Naive B cell (primary cell): ENCODE measurements at regions not wholly inside any gene's neighbourhood (a gene's known extent, or its start where the extent isn't known, plus 50 kb on each side); places are given as distances from the start of the nearest gene placed in this dataset.

ENCODE experiments used
- ATAC-seq, 2 donors: fragments of 150-1000 bp; cut with Tn5 transposase; 2 replicates each; pipeline ENCODE4 v1.10.0; 2021; ENCODE audit warnings: low read depth in 2 of 2, mild to moderate bottlenecking in 2 of 2, moderate library complexity in 2 of 2
- DNase-seq: peaks from one replicate; pipeline ENCODE4 v3.0.0; 2022
- H3K27ac Mint-ChIP-seq, 6 donors: one replicate each; pipeline ENCODE4 v1.8.0; 2020 to 2022; ENCODE audit warnings: mild to moderate bottlenecking in 6 of 6, mixed read lengths in 6 of 6, moderate library complexity in 5 of 6, inconsistent platforms in 2 of 6
- H3K27me3 Mint-ChIP-seq, 3 donors: one replicate each; pipeline ENCODE4 v1.8.0; 2021 to 2022; ENCODE audit warnings: mixed read lengths in 3 of 3, mild to moderate bottlenecking in 1 of 3
- H3K36me3 Mint-ChIP-seq, 2 donors: one replicate each; pipeline ENCODE4 v1.8.0; 2020 to 2022; ENCODE audit warnings: mixed read lengths in 2 of 2, inconsistent platforms in 1 of 2, mild to moderate bottlenecking in 1 of 2
- H3K4me1 Mint-ChIP-seq, 3 donors: one replicate each; pipeline ENCODE4 v1.8.0; 2020 to 2022; ENCODE audit warnings: mixed read lengths in 3 of 3, inconsistent platforms in 1 of 3, mild to moderate bottlenecking in 1 of 3, moderate library complexity in 1 of 3
- H3K4me3 Mint-ChIP-seq, 8 donors: one replicate each; pipeline ENCODE4 v1.8.0; 2020 to 2022; ENCODE audit warnings: mild to moderate bottlenecking in 8 of 8, mixed read lengths in 8 of 8, moderate library complexity in 8 of 8, inconsistent platforms in 2 of 8
- H3K9me3 Mint-ChIP-seq, 7 donors: one replicate each; pipeline ENCODE4 v1.8.0; 2020 to 2022; ENCODE audit warnings: mixed read lengths in 7 of 7, mild to moderate bottlenecking in 5 of 7, inconsistent platforms in 2 of 7, moderate library complexity in 1 of 7

- ATAC-seq: no peak
- H3K4me1 Mint-ChIP-seq: peaks cover 30 to 34% (median 32%) of the 10 kb centered on the region in 3 donors
- H3K27ac Mint-ChIP-seq: no peak overlapping the region
- H3K36me3 Mint-ChIP-seq: peaks cover 5 to 15% of the 10 kb centered on the region in 2 donors
- no peak for DNase-seq
- peak overlapping the region in 2 of 8 donors; percentile 93 to 94 for H3K4me3 Mint-ChIP-seq
- peaks cover 29 to 43% (median 40%) of the 10 kb centered on the region in 3 donors for H3K27me3 Mint-ChIP-seq
- peaks cover 0 to 4% (median 0%) of the 10 kb centered on the region in 7 donors for H3K9me3 Mint-ChIP-seq
Measured at GRCh38 chr20:36094497-36094896, 60.0 kb upstream of the EPB41L1 start.

- H3K9me3 Mint-ChIP-seq: peaks cover 0 to 4% (median 0%) of the 10 kb centered on the region in 7 donors
- DNase-seq (no peak), ATAC-seq (no peak)
- H3K4me3 Mint-ChIP-seq: peak overlapping the region in 1 of 8 donors; percentile 19
- H3K27me3 Mint-ChIP-seq: peaks cover 16 to 23% (median 21%) of the 10 kb centered on the region in 3 donors
- peak overlapping the region in 1 of 6 donors; percentile 50 for H3K27ac Mint-ChIP-seq
- peaks cover 0 to 8% of the 10 kb centered on the region in 2 donors for H3K36me3 Mint-ChIP-seq
- H3K4me1 Mint-ChIP-seq: peaks cover 32 to 35% (median 34%) of the 10 kb centered on the region in 3 donors
Measured at GRCh38 chr20:36096435-36096834, 58.1 kb upstream of the EPB41L1 start.

- no peak for ATAC-seq
- H3K4me3 Mint-ChIP-seq: peak overlapping the region in 3 of 8 donors; percentile 10 to 43 (median 26)
Measured at GRCh38 chr20:36097337-36098151, 57.0 kb upstream of the EPB41L1 start.

GRCh38 chr20:36098364-36098763 is 56.2 kb upstream of the EPB41L1 start:
- H3K36me3 Mint-ChIP-seq: no peaks in the 10 kb centered on the region
- no peaks in the 10 kb centered on the region for H3K9me3 Mint-ChIP-seq
- peak overlapping the region in 3 of 8 donors; percentile 8 to 21 (median 8) for H3K4me3 Mint-ChIP-seq
- peaks cover 6 to 15% (median 7%) of the 10 kb centered on the region in 3 donors for H3K27me3 Mint-ChIP-seq
- DNase-seq (peak; percentile 74), ATAC-seq (peak; percentile 89 to 91)
- H3K4me1 Mint-ChIP-seq: peaks cover 24 to 25% (median 25%) of the 10 kb centered on the region in 3 donors
- H3K27ac Mint-ChIP-seq: peak overlapping the region in 5 of 6 donors; percentile 9 to 94 (median 87)

More at GRCh38 chr20:36097337-36098151, 57.0 kb upstream of the EPB41L1 start:
- Mint-ChIP-seq H3K27me3 (peaks cover 11 to 17% (median 15%) of the 10 kb centered on the region in 3 donors), H3K27ac (peak overlapping the region; percentile 2 to 92 (median 76)), H3K36me3 (peaks cover 0 to 8% of the 10 kb centered on the region in 2 donors), H3K4me1 (peaks cover 30 to 32% (median 30%) of the 10 kb centered on the region in 3 donors), H3K9me3 (peaks cover 0 to 4% (median 0%) of the 10 kb centered on the region in 7 donors)
- DNase-seq: no peak

- peak overlapping the region in 2 of 6 donors; percentile 6 to 67 for H3K27ac Mint-ChIP-seq
- H3K4me1 Mint-ChIP-seq: peaks cover 21 to 22% (median 21%) of the 10 kb centered on the region in 3 donors
- H3K4me3 Mint-ChIP-seq: no peak overlapping the region
- H3K27me3 Mint-ChIP-seq: peaks cover 3 to 10% (median 5%) of the 10 kb centered on the region in 3 donors
- no peak for DNase-seq
- ATAC-seq: no peak
- H3K9me3 Mint-ChIP-seq: no peaks in the 10 kb centered on the region
- no peaks in the 10 kb centered on the region for H3K36me3 Mint-ChIP-seq
Measured at GRCh38 chr20:36099106-36099505, 55.4 kb upstream of the EPB41L1 start.

- peaks cover 0 to 6% (median 5%) of the 10 kb centered on the region in 3 donors for H3K27me3 Mint-ChIP-seq
Measured at GRCh38 chr20:36101192-36101591, 53.3 kb upstream of the EPB41L1 start.

DNA sequence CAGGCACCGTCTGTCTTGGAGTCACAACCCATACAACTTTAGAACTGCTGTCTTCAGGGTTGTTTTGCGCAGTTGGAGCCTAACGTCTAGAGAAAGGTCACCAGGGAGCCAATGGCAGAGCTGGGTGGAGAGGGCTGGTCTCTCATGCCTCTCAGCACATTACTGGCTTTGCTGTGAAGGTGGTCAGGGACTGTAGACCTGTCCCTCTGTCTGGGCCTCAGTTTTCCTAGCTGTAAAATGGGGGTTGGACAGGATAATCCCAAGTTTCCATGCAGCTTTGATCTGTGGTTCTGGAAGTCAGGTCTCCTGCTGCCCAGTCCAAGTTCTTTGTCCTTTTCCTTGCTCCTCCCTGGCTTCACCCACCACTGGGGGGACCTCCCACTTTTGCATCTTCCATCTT is 52.2 kb upstream of the EPB41L1 start:
- no peak for ATAC-seq
- Mint-ChIP-seq H3K4me3 (no peak overlapping the region), H3K36me3 (no peaks in the 10 kb centered on the region), H3K9me3 (no peaks in the 10 kb centered on the region), H3K4me1 (peaks cover 17 to 20% (median 17%) of the 10 kb centered on the region in 3 donors), H3K27ac (no peak overlapping the region), H3K27me3 (peaks cover 0 to 6% (median 5%) of the 10 kb centered on the region in 3 donors)
- DNase-seq: no peak

More at GRCh38 chr20:36101192-36101591, 53.3 kb upstream of the EPB41L1 start:
- Mint-ChIP-seq H3K9me3 (no peaks in the 10 kb centered on the region), H3K4me3 (no peak overlapping the region), H3K4me1 (peaks cover 17 to 20% (median 18%) of the 10 kb centered on the region in 3 donors), H3K36me3 (no peaks in the 10 kb centered on the region), H3K27ac (peak overlapping the region in 1 of 6 donors; percentile 52)
- no peak for DNase-seq
- ATAC-seq: no peak

GRCh38 chr20:36102809-36103596 is 51.5 kb upstream of the EPB41L1 start:
- Mint-ChIP-seq H3K4me3 (no peak overlapping the region), H3K27me3 (peaks cover 0 to 6% (median 5%) of the 10 kb centered on the region in 3 donors), H3K9me3 (no peaks in the 10 kb centered on the region), H3K27ac (peak overlapping the region in 1 of 6 donors; percentile 35), H3K36me3 (no peaks in the 10 kb centered on the region), H3K4me1 (peaks cover 10 to 14% (median 10%) of the 10 kb centered on the region in 3 donors)
- ATAC-seq (no peak), DNase-seq (no peak)

DNA sequence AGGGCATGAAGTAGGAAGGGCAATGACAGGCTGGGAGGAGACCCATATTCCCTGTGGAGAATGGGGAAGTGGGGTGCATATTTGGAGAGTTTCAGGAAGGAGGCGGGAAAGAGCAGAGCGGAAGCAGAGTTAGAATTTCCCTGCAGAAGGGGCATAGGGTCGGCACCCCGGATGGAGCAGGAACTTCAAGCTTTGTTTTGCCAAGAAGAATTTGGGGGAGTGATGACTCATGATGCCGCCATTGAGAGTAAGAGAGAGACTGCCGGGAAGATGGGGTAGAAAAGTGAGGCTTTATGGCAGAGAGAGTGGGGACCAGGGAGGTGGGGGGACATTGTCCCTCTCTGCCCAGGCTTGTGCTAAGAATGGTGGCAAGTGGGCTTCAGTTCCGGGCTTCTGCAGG is 50.3 kb upstream of the EPB41L1 start:
- Mint-ChIP-seq H3K27ac (no peak overlapping the region), H3K36me3 (no peaks in the 10 kb centered on the region), H3K4me3 (no peak overlapping the region), H3K9me3 (no peaks in the 10 kb centered on the region), H3K27me3 (peaks cover 0 to 6% (median 5%) of the 10 kb centered on the region in 3 donors), H3K4me1 (peaks cover 0 to 7% (median 0%) of the 10 kb centered on the region in 3 donors)
- DNase-seq (no peak), ATAC-seq (no peak)
